Loucy (cell line): ENCODE measurements at regions not wholly inside any gene's neighbourhood (a gene's known extent, or its start where the extent isn't known, plus 50 kb on each side); places are given as distances from the start of the nearest gene placed in this dataset.

Experiments
- H2AFZ ChIP-seq: fragments of 200-600 bp; sonication (generic); 2 replicates; pipeline ENCODE4 v1.6.0; 2016; ENCODE audit warnings: antibody characterized with exemption, mild to moderate bottlenecking, low read length, moderate library complexity
- H3F3A ChIP-seq: fragments of 200-600 bp; 2 replicates; pipeline ENCODE4 v1.6.0; 2016; ENCODE audit warnings: antibody characterized with exemption, low read depth, mild to moderate bottlenecking
- H3K27me3 ChIP-seq: fragments of 200-600 bp; sonication (generic); 2 replicates; pipeline ENCODE4 v1.6.1; 2014; ENCODE audit warnings: low read length, mild to moderate bottlenecking; ENCODE audit not compliant: insufficient read depth, poor library complexity, severe bottlenecking
- H3K36me3 ChIP-seq: fragments of 200-600 bp; sonication (generic); 2 replicates; pipeline ENCODE4 v1.6.1; 2016; ENCODE audit warnings: low read length; ENCODE audit not compliant: insufficient read depth
- H3K4me1 ChIP-seq: fragments of 200-600 bp; sonication (generic); 2 replicates; pipeline ENCODE4 v1.5.1; 2014; ENCODE audit warnings: low read length, mild to moderate bottlenecking; ENCODE audit not compliant: insufficient read depth, poor library complexity, severe bottlenecking
- H3K4me2 ChIP-seq: fragments of 200-600 bp; sonication (generic); 2 replicates; pipeline ENCODE4 v1.6.0; 2014; ENCODE audit warnings: antibody characterized with exemption, low read length, low read depth, mild to moderate bottlenecking; ENCODE audit not compliant: poor library complexity, severe bottlenecking
- H3K4me3 ChIP-seq: fragments of 200-600 bp; sonication (generic); 2 replicates; pipeline ENCODE4 v1.5.1; 2014; ENCODE audit warnings: low read length, mild to moderate bottlenecking, mixed read lengths; ENCODE audit not compliant: poor library complexity, severe bottlenecking
- H3K79me2 ChIP-seq: fragments of 200-600 bp; sonication (generic); 2 replicates; pipeline ENCODE4 v1.6.1; 2014; ENCODE audit warnings: low read length; ENCODE audit not compliant: insufficient read depth
- H3K9ac ChIP-seq: fragments of 200-600 bp; sonication (generic); 2 replicates; pipeline ENCODE4 v1.6.0; 2014; ENCODE audit warnings: mild to moderate bottlenecking, low read depth, low read length, moderate library complexity; ENCODE audit not compliant: poor library complexity, severe bottlenecking
- H3K9me2 ChIP-seq: fragments of 200-600 bp; sonication (generic); replicated peaks from 2 replicates; pipeline ENCODE4 v1.6.1; 2016; ENCODE audit warnings: low read depth, low read length, mixed read lengths
- H3K9me3 ChIP-seq: fragments of 200-600 bp; sonication (generic); 2 replicates; pipeline ENCODE4 v1.6.1; 2014; ENCODE audit warnings: mild to moderate bottlenecking, antibody characterized with exemption, low read length, low read depth; ENCODE audit not compliant: insufficient read depth
- H4K20me1 ChIP-seq: fragments of 200-600 bp; sonication (generic); 2 replicates; pipeline ENCODE4 v1.6.0; 2014; ENCODE audit warnings: antibody characterized with exemption, low read length, mild to moderate bottlenecking; ENCODE audit not compliant: insufficient read depth, poor library complexity, severe bottlenecking
- CTCF ChIP-seq: fragments of 200-600 bp; sonication (generic); conservative IDR thresholded peaks from 2 replicates; pipeline ENCODE4 v1.5.1; 2014; ENCODE audit warnings: mild to moderate bottlenecking, antibody characterized with exemption, low read length
- EZH2phosphoT487 ChIP-seq: fragments of 200-600 bp; IDR thresholded peaks from 2 replicates; pipeline ENCODE4 v1.6.1; 2018; ENCODE audit warnings: antibody characterized with exemption, mild to moderate bottlenecking, moderate library complexity, borderline replicate concordance

GRCh38 chr20:43365691-43366090, 92.0 kb upstream of the SRSF6 start:
- Histone ChIP-seq H4K20me1 (no peaks in the 10 kb centered on the region), H3K4me3 (no peak overlapping the region), H3K36me3 (no peaks in the 10 kb centered on the region), H3K9me3 (no peaks in the 10 kb centered on the region), H3K9ac (no peak overlapping the region), H3K9me2 (no peaks in the 10 kb centered on the region), H3K79me2 (no peaks in the 10 kb centered on the region), H2AFZ (no peak overlapping the region), H3K4me1 (no peaks in the 10 kb centered on the region), H3F3A (no peaks in the 10 kb centered on the region), H3K4me2 (no peak overlapping the region), H3K27me3 (no peaks in the 10 kb centered on the region)
- no peak for TF ChIP-seq EZH2phosphoT487
- TF ChIP-seq CTCF = no peak

GRCh38 chr20:43364001-43364400, 93.7 kb upstream of the SRSF6 start:
- Histone ChIP-seq H2AFZ (no peak overlapping the region), H3K4me2 (no peak overlapping the region), H3K9me3 (no peaks in the 10 kb centered on the region), H3K9me2 (no peaks in the 10 kb centered on the region), H3K79me2 (no peaks in the 10 kb centered on the region), H3K4me3 (no peak overlapping the region), H4K20me1 (no peaks in the 10 kb centered on the region), H3K27me3 (no peaks in the 10 kb centered on the region), H3F3A (no peaks in the 10 kb centered on the region), H3K36me3 (no peaks in the 10 kb centered on the region), H3K4me1 (no peaks in the 10 kb centered on the region), H3K9ac (no peak overlapping the region)
- TF ChIP-seq EZH2phosphoT487 (no peak), CTCF (no peak)

GRCh38 chr20:43363506-43363905, 94.2 kb upstream of the SRSF6 start:
- TF ChIP-seq CTCF (no peak), EZH2phosphoT487 (no peak)
- no peaks in the 10 kb centered on the region for H3K9me2 ChIP-seq
- no peak overlapping the region for H3K4me2 ChIP-seq
- H2AFZ ChIP-seq = no peak overlapping the region
- H3K4me1 ChIP-seq = no peaks in the 10 kb centered on the region
- no peak overlapping the region for H3K9ac ChIP-seq
- H3K9me3 ChIP-seq = no peaks in the 10 kb centered on the region
- no peaks in the 10 kb centered on the region for H3F3A ChIP-seq
- no peaks in the 10 kb centered on the region for H4K20me1 ChIP-seq
- H3K36me3 ChIP-seq = no peaks in the 10 kb centered on the region
- H3K4me3 ChIP-seq = no peak overlapping the region
- H3K27me3 ChIP-seq = no peaks in the 10 kb centered on the region
- H3K79me2 ChIP-seq = no peaks in the 10 kb centered on the region
